Adipose tissue (tissue), 3 donors: ENCODE measurements at regions not wholly inside any gene's neighbourhood (a gene's known extent, or its start where the extent isn't known, plus 50 kb on each side); places are given as distances from the start of the nearest gene placed in this dataset.
"Not testable (repeated sequence)": the region's sequence is repeated elsewhere in the genome, so short reads cannot be mapped to it uniquely, and the experiment has no call there.

ENCODE experiments used
- H3K27ac ChIP-seq: one replicate; pipeline ENCODE4 v1.5.1; 2013; ENCODE audit warnings: low read depth, low read length
- WGBS, 3 donors: extraction: QIAGEN DNeasy Blood & Tissue Kit; methylation state at CpG; one replicate each; pipeline ENCODE4 v1.1.7; 2013; 5-methylcytosine and 5-hydroxymethylcytosine counted together
- donor health status: healthy with polysubstance abuse.
- donor health status: Bipolar disorder and iron deficiency.
- donor health status: healthy.

- no peak overlapping the region for H3K27ac ChIP-seq
- 41 to 86% (median 53%) methylated on average over 5 of the region's 5 CpGs for WGBS, 3 donors
These were observed 169.1 kb upstream of the PIK3R1 start for GRCh38 chr5:68046445-68046844.

- H3K27ac ChIP-seq: no peak overlapping the region
These were observed 174.3 kb upstream of the PIK3R1 start for GRCh38 chr5:68041293-68041692.

GRCh38 chr5:68037546-68037945, 178.0 kb upstream of the PIK3R1 start:
- H3K27ac ChIP-seq: no peak overlapping the region
- WGBS, 3 donors: 54 to 85% (median 62%) methylated on average over 6 of the region's 6 CpGs

More at GRCh38 chr5:68041293-68041692, 174.3 kb upstream of the PIK3R1 start:
- WGBS, 3 donors: 50 to 77% (median 54%) methylated on average over 8 of the region's 8 CpGs

- WGBS, 3 donors: 80 to 82% (median 81%) methylated on average over 4 of the region's 4 CpGs
- no peak overlapping the region for H3K27ac ChIP-seq
These were observed 181.5 kb upstream of the PIK3R1 start for GRCh38 chr5:68033961-68034571.

GRCh38 chr5:68033029-68033428, 182.5 kb upstream of the PIK3R1 start:
- 80 to 92% (median 82%) methylated on average over 5 of the region's 5 CpGs for WGBS, 3 donors
- H3K27ac ChIP-seq: no peak overlapping the region

- no peak overlapping the region for H3K27ac ChIP-seq
- WGBS, 3 donors: 46 to 82% (median 76%) methylated on average over 5 of the region's 5 CpGs
These were observed 183.3 kb upstream of the PIK3R1 start for GRCh38 chr5:68032216-68032762.

- no peak overlapping the region for H3K27ac ChIP-seq
- WGBS, 3 donors: 75 to 84% (median 83%) methylated on average over 2 of the region's 2 CpGs
These were observed 187.3 kb upstream of the PIK3R1 start for GRCh38 chr5:68028131-68028727.

- H3K27ac ChIP-seq: no peak overlapping the region
- WGBS, 3 donors: 33 to 61% (median 48%) methylated on average over 4 of the region's 4 CpGs
These were observed 188.0 kb upstream of the PIK3R1 start for GRCh38 chr5:68027519-68027918.

GRCh38 chr5:68026092-68026885, 189.3 kb upstream of the PIK3R1 start:
- 90 to 96% (median 91%) methylated on average over 1 of the region's 1 CpG for WGBS, 3 donors
- no peak overlapping the region for H3K27ac ChIP-seq

- H3K27ac ChIP-seq: no peak overlapping the region
These were observed 191.1 kb upstream of the PIK3R1 start for GRCh38 chr5:68024426-68024825.

GRCh38 chr5:68021916-68022315, 193.6 kb upstream of the PIK3R1 start:
- WGBS, 3 donors: 82 to 88% (median 87%) methylated on average over 4 of the region's 4 CpGs
- no peak overlapping the region for H3K27ac ChIP-seq

- WGBS, 3 donors: 84 to 98% (median 86%) methylated on average over 2 of the region's 2 CpGs
These were observed 194.3 kb upstream of the PIK3R1 start for GRCh38 chr5:68021227-68021626.

GRCh38 chr5:68020461-68020969, 195.0 kb upstream of the PIK3R1 start:
- not testable (repeated sequence) for H3K27ac ChIP-seq
- 72 to 91% (median 85%) methylated on average over 24 to 40 of the region's 41 CpGs for WGBS, 3 donors

More at GRCh38 chr5:68021227-68021626, 194.3 kb upstream of the PIK3R1 start:
- no peak overlapping the region for H3K27ac ChIP-seq

GRCh38 chr5:68015381-68016302, 199.9 kb upstream of the PIK3R1 start:
- no peak overlapping the region for H3K27ac ChIP-seq
- WGBS, 3 donors: 71 to 88% (median 87%) methylated on average over 6 of the region's 6 CpGs

- no peak overlapping the region for H3K27ac ChIP-seq
- 68 to 84% (median 83%) methylated on average over 1 of the region's 1 CpG for WGBS, 3 donors
These were observed 202.7 kb upstream of the PIK3R1 start for GRCh38 chr5:68012831-68013230.

GRCh38 chr5:68012429-68012828, 203.1 kb upstream of the PIK3R1 start:
- no peak overlapping the region for H3K27ac ChIP-seq
- 39 to 94% (median 93%) methylated on average over 1 of the region's 1 CpG for WGBS, 3 donors

- H3K27ac ChIP-seq: no peak overlapping the region
These were observed 203.8 kb upstream of the PIK3R1 start for GRCh38 chr5:68011801-68012200.

- WGBS, 3 donors: 93 to 99% (median 98%) methylated on average over 2 of the region's 2 CpGs
- no peak overlapping the region for H3K27ac ChIP-seq
These were observed 204.2 kb upstream of the PIK3R1 start for GRCh38 chr5:68011259-68011760.
